DMS 273 (cell line): ENCODE measurements at regions not wholly inside any gene's neighbourhood (a gene's known extent, or its start where the extent isn't known, plus 50 kb on each side); places are given as distances from the start of the nearest gene placed in this dataset.
"Not testable (repeated sequence)": the region's sequence is repeated elsewhere in the genome, so short reads cannot be mapped to it uniquely, and the experiment has no call there.

Experiments
- DNase-seq: peaks from one replicate; lab custom pipeline; 2025; ENCODE audit not compliant: unreplicated experiment; lab: John Stamatoyannopoulos, UW

GRCh38 chr1:41994195-41994894 lies 75.6 kb upstream of the HIVEP3 start:
- DNase-seq = no peak

- no peak for DNase-seq
Observed at GRCh38 chr1:41983451-41983850, 64.7 kb upstream of the HIVEP3 start.

GRCh38 chr1:41981796-41982195 lies 63.1 kb upstream of the HIVEP3 start:
- DNase-seq = no peak

- DNase-seq = no peak
Observed at GRCh38 chr1:41980827-41981653, 62.3 kb upstream of the HIVEP3 start.

- no peak for DNase-seq
Observed at GRCh38 chr1:41978986-41979385, 60.3 kb upstream of the HIVEP3 start.

GRCh38 chr1:41977326-41977725 lies 58.6 kb upstream of the HIVEP3 start:
- DNase-seq = no peak

- no peak for DNase-seq
Observed at GRCh38 chr1:41976671-41977070, 57.9 kb upstream of the HIVEP3 start.

GRCh38 chr1:41975850-41976569 lies 57.3 kb upstream of the HIVEP3 start:
- DNase-seq = no peak

GRCh38 chr1:41975121-41975520 lies 56.4 kb upstream of the HIVEP3 start:
- no peak for DNase-seq

GRCh38 chr1:41968557-41968956 lies 49.8 kb upstream of the HIVEP3 start:
- not testable (repeated sequence) for DNase-seq
